ENCODE measurements at regions not wholly inside any gene's neighbourhood (a gene's known extent, or its start where the extent isn't known, plus 50 kb on each side); places are given as distances from the start of the nearest gene placed in this dataset.
"Not testable (repeated sequence)": the region's sequence is repeated elsewhere in the genome, so short reads cannot be mapped to it uniquely, and the experiment has no call there.

GRCh38 chr9:138174954-138175353 lies 297.4 kb downstream of the CACNA1B start:
- H3K36me3 Mint-ChIP-seq (ENCODE audit: unreplicated experiment) = not testable (repeated sequence)

GRCh38 chr9:138175354-138175753 lies 297.8 kb downstream of the CACNA1B start:
- H3K4me1 Mint-ChIP-seq (ENCODE audit: unreplicated experiment); H3K36me3 Mint-ChIP-seq (ENCODE audit: unreplicated experiment); H3K27me3 Mint-ChIP-seq (ENCODE audit: unreplicated experiment); H3K4me3 Mint-ChIP-seq (ENCODE audit: unreplicated experiment); H3K27ac Mint-ChIP-seq (ENCODE audit: unreplicated experiment); DNase-seq (ENCODE audit: extremely low spot score, unreplicated experiment); H3K9me3 Mint-ChIP-seq (ENCODE audit: unreplicated experiment): not testable (repeated sequence)

More at GRCh38 chr9:138174954-138175353, 297.4 kb downstream of the CACNA1B start:
- H3K4me3 Mint-ChIP-seq (ENCODE audit: unreplicated experiment); H3K4me1 Mint-ChIP-seq (ENCODE audit: unreplicated experiment); H3K27ac Mint-ChIP-seq (ENCODE audit: unreplicated experiment); H3K27me3 Mint-ChIP-seq (ENCODE audit: unreplicated experiment); DNase-seq (ENCODE audit: extremely low spot score, unreplicated experiment); H3K9me3 Mint-ChIP-seq (ENCODE audit: unreplicated experiment): not testable (repeated sequence)

- not testable (repeated sequence) for DNase-seq (ENCODE audit: extremely low spot score, unreplicated experiment); H3K36me3 Mint-ChIP-seq (ENCODE audit: unreplicated experiment); H3K4me1 Mint-ChIP-seq (ENCODE audit: unreplicated experiment); H3K27ac Mint-ChIP-seq (ENCODE audit: unreplicated experiment); H3K4me3 Mint-ChIP-seq (ENCODE audit: unreplicated experiment); H3K27me3 Mint-ChIP-seq (ENCODE audit: unreplicated experiment); H3K9me3 Mint-ChIP-seq (ENCODE audit: unreplicated experiment)
Measured at GRCh38 chr9:138177091-138177490, 299.5 kb downstream of the CACNA1B start.

GRCh38 chr9:138179003-138179402 lies 301.4 kb downstream of the CACNA1B start:
- not testable (repeated sequence) for H3K4me3 Mint-ChIP-seq (ENCODE audit: unreplicated experiment); H3K4me1 Mint-ChIP-seq (ENCODE audit: unreplicated experiment); H3K9me3 Mint-ChIP-seq (ENCODE audit: unreplicated experiment); H3K27ac Mint-ChIP-seq (ENCODE audit: unreplicated experiment); H3K36me3 Mint-ChIP-seq (ENCODE audit: unreplicated experiment); DNase-seq (ENCODE audit: extremely low spot score, unreplicated experiment)
- H3K27me3 Mint-ChIP-seq (ENCODE audit: unreplicated experiment) = peaks cover 17% of the 10 kb centered on the region

GRCh38 chr9:138179671-138180070 lies 302.1 kb downstream of the CACNA1B start:
- not testable (repeated sequence) for H3K9me3 Mint-ChIP-seq (ENCODE audit: unreplicated experiment); H3K4me3 Mint-ChIP-seq (ENCODE audit: unreplicated experiment); DNase-seq (ENCODE audit: extremely low spot score, unreplicated experiment); H3K4me1 Mint-ChIP-seq (ENCODE audit: unreplicated experiment); H3K27ac Mint-ChIP-seq (ENCODE audit: unreplicated experiment); H3K36me3 Mint-ChIP-seq (ENCODE audit: unreplicated experiment)
- peaks cover 17% of the 10 kb centered on the region for H3K27me3 Mint-ChIP-seq (ENCODE audit: unreplicated experiment)

- not testable (repeated sequence) for H3K36me3 Mint-ChIP-seq (ENCODE audit: unreplicated experiment); H3K4me1 Mint-ChIP-seq (ENCODE audit: unreplicated experiment); H3K9me3 Mint-ChIP-seq (ENCODE audit: unreplicated experiment); DNase-seq (ENCODE audit: extremely low spot score, unreplicated experiment); H3K4me3 Mint-ChIP-seq (ENCODE audit: unreplicated experiment); H3K27ac Mint-ChIP-seq (ENCODE audit: unreplicated experiment)
- H3K27me3 Mint-ChIP-seq (ENCODE audit: unreplicated experiment) = peaks cover 19% of the 10 kb centered on the region
Measured at GRCh38 chr9:138181963-138182362, 304.4 kb downstream of the CACNA1B start.

GRCh38 chr9:138197156-138197555 lies 319.6 kb downstream of the CACNA1B start:
- H3K27me3 Mint-ChIP-seq (ENCODE audit: unreplicated experiment); H3K9me3 Mint-ChIP-seq (ENCODE audit: unreplicated experiment); H3K4me3 Mint-ChIP-seq (ENCODE audit: unreplicated experiment); H3K4me1 Mint-ChIP-seq (ENCODE audit: unreplicated experiment); H3K36me3 Mint-ChIP-seq (ENCODE audit: unreplicated experiment); H3K27ac Mint-ChIP-seq (ENCODE audit: unreplicated experiment); DNase-seq (ENCODE audit: extremely low spot score, unreplicated experiment): not testable (repeated sequence)

- not testable (repeated sequence) for H3K4me1 Mint-ChIP-seq (ENCODE audit: unreplicated experiment); H3K9me3 Mint-ChIP-seq (ENCODE audit: unreplicated experiment); H3K27me3 Mint-ChIP-seq (ENCODE audit: unreplicated experiment); H3K27ac Mint-ChIP-seq (ENCODE audit: unreplicated experiment); H3K36me3 Mint-ChIP-seq (ENCODE audit: unreplicated experiment); H3K4me3 Mint-ChIP-seq (ENCODE audit: unreplicated experiment)
- peak; percentile 71 for DNase-seq (ENCODE audit: extremely low spot score, unreplicated experiment)
Measured at GRCh38 chr9:138198963-138199362, 321.4 kb downstream of the CACNA1B start.

GRCh38 chr9:138199917-138200316 lies 322.3 kb downstream of the CACNA1B start:
- not testable (repeated sequence) for H3K4me3 Mint-ChIP-seq (ENCODE audit: unreplicated experiment); H3K36me3 Mint-ChIP-seq (ENCODE audit: unreplicated experiment); H3K4me1 Mint-ChIP-seq (ENCODE audit: unreplicated experiment); H3K27me3 Mint-ChIP-seq (ENCODE audit: unreplicated experiment); H3K27ac Mint-ChIP-seq (ENCODE audit: unreplicated experiment); H3K9me3 Mint-ChIP-seq (ENCODE audit: unreplicated experiment)
- peak; percentile 76 for DNase-seq (ENCODE audit: extremely low spot score, unreplicated experiment)

GRCh38 chr9:138200481-138201142 lies 323.0 kb downstream of the CACNA1B start:
- not testable (repeated sequence) for H3K27ac Mint-ChIP-seq (ENCODE audit: unreplicated experiment); H3K27me3 Mint-ChIP-seq (ENCODE audit: unreplicated experiment); H3K36me3 Mint-ChIP-seq (ENCODE audit: unreplicated experiment); H3K4me3 Mint-ChIP-seq (ENCODE audit: unreplicated experiment); DNase-seq (ENCODE audit: extremely low spot score, unreplicated experiment); H3K9me3 Mint-ChIP-seq (ENCODE audit: unreplicated experiment); H3K4me1 Mint-ChIP-seq (ENCODE audit: unreplicated experiment)

- H3K27ac Mint-ChIP-seq (ENCODE audit: unreplicated experiment); H3K4me3 Mint-ChIP-seq (ENCODE audit: unreplicated experiment); H3K9me3 Mint-ChIP-seq (ENCODE audit: unreplicated experiment); H3K36me3 Mint-ChIP-seq (ENCODE audit: unreplicated experiment); H3K4me1 Mint-ChIP-seq (ENCODE audit: unreplicated experiment); H3K27me3 Mint-ChIP-seq (ENCODE audit: unreplicated experiment): not testable (repeated sequence)
- DNase-seq (ENCODE audit: extremely low spot score, unreplicated experiment) = peak; percentile 54
Measured at GRCh38 chr9:138201167-138201889, 323.7 kb downstream of the CACNA1B start.

GRCh38 chr9:138202043-138202442 lies 324.5 kb downstream of the CACNA1B start:
- H3K27me3 Mint-ChIP-seq (ENCODE audit: unreplicated experiment); H3K4me1 Mint-ChIP-seq (ENCODE audit: unreplicated experiment); H3K36me3 Mint-ChIP-seq (ENCODE audit: unreplicated experiment); H3K27ac Mint-ChIP-seq (ENCODE audit: unreplicated experiment); H3K9me3 Mint-ChIP-seq (ENCODE audit: unreplicated experiment); H3K4me3 Mint-ChIP-seq (ENCODE audit: unreplicated experiment): not testable (repeated sequence)
- peak; percentile 78 for DNase-seq (ENCODE audit: extremely low spot score, unreplicated experiment)

Measured in osteocyte (in vitro differentiated cells).